T-cell (primary cell): ENCODE measurements at regions not wholly inside any gene's neighbourhood (a gene's known extent, or its start where the extent isn't known, plus 50 kb on each side); places are given as distances from the start of the nearest gene placed in this dataset.

ENCODE experiments used
- ATAC-seq, 4 experiments: fragments of 200-7000 bp in 3 of 4; fragments of 150-1000 bp in 1 of 4; cut with Tn5 transposase; replicated peaks in 1 of 4; 1 replicate in 3 of 4; 2 replicates in 1 of 4; pipeline ENCODE4 v1.10.0; 2021; ENCODE audit warnings: moderate library complexity in 3 of 4, mild to moderate bottlenecking in 2 of 4, moderate number of reproducible peaks in 1 of 4
- CTCF ChIA-PET, 2 donors: fragments of 300-600 bp; sonication (Branson Sonifier 250); formaldehyde crosslinking; loops; one replicate each; lab custom pipeline; 2022; ENCODE audit warnings: antibody characterized with exemption in 2 of 2; lab: Charles Lee
- POLR2A ChIA-PET, 2 donors: fragments of 300-600 bp; sonication (Branson Sonifier 250); formaldehyde crosslinking; loops; one replicate each; lab custom pipeline; 2022; ENCODE audit warnings: antibody characterized with exemption in 2 of 2; lab: Charles Lee
- DNase-seq, 35 experiments: peaks; one replicate each; pipeline versions ENCODE4 v3.0.0 to v3.0.0-alpha.2; 2013 to 2023
- H3K27ac ChIP-seq: one replicate; pipeline ENCODE4 v1.5.1; 2013; ENCODE audit warnings: low read length
- H3K27me3 ChIP-seq, 2 experiments: replicated peaks in 1 of 2; 1 replicate in 1 of 2; 2 replicates in 1 of 2; pipeline versions ENCODE4 v1.6.1 to v1.7.0; 2013; ENCODE audit warnings: low read length in 1 of 2, mixed read lengths in 1 of 2; ENCODE audit not compliant: control insufficient read depth in 2 of 2, insufficient read depth in 2 of 2; ENCODE audit errors: extremely low read depth in 1 of 2
- H3K36me3 ChIP-seq, 2 donors: 1 replicate in 1 of 2; 2 replicates in 1 of 2; pipeline versions ENCODE4 v1.6.1 to v1.7.0; 2013; ENCODE audit warnings: low read length in 1 of 2; ENCODE audit not compliant: control insufficient read depth in 2 of 2, insufficient read depth in 1 of 2; ENCODE audit errors: extremely low read depth in 1 of 2
- H3K4me1 ChIP-seq, 2 experiments: 1 replicate in 1 of 2; 2 replicates in 1 of 2; pipeline versions ENCODE4 v1.6.1 to v1.7.0; 2013; ENCODE audit warnings: low read length in 2 of 2, mixed read lengths in 1 of 2; ENCODE audit not compliant: insufficient read depth in 2 of 2, control insufficient read depth in 1 of 2; ENCODE audit errors: extremely low read depth in 1 of 2
- H3K4me3 ChIP-seq, 2 donors: 1 replicate in 1 of 2; 2 replicates in 1 of 2; pipeline versions ENCODE4 v1.5.1 to v1.7.0; 2013; ENCODE audit warnings: mild to moderate bottlenecking in 2 of 2, low read length in 1 of 2, moderate library complexity in 1 of 2; ENCODE audit not compliant: control insufficient read depth in 1 of 2; ENCODE audit errors: extremely low read depth in 1 of 2
- H3K9me3 ChIP-seq: 2 replicates; pipeline ENCODE4 v1.7.0; 2013
- H3K27ac Mint-ChIP-seq, 2 donors: one replicate each; pipeline ENCODE4 v1.8.0; 2020 to 2021; ENCODE audit warnings: mild to moderate bottlenecking in 2 of 2, mixed read lengths in 2 of 2
- H3K27me3 Mint-ChIP-seq, 2 donors: one replicate each; pipeline ENCODE4 v1.8.0; 2021 to 2022; ENCODE audit warnings: mixed read lengths in 2 of 2
- H3K36me3 Mint-ChIP-seq: one replicate; pipeline ENCODE4 v1.8.0; 2021; ENCODE audit warnings: mixed read lengths
- H3K4me1 Mint-ChIP-seq, 3 donors: one replicate each; pipeline ENCODE4 v1.8.0; 2020 to 2022; ENCODE audit warnings: mixed read lengths in 3 of 3, mild to moderate bottlenecking in 1 of 3
- H3K4me3 Mint-ChIP-seq, 3 donors: one replicate each; pipeline ENCODE4 v1.8.0; 2020 to 2022; ENCODE audit warnings: mild to moderate bottlenecking in 3 of 3, mixed read lengths in 3 of 3, moderate library complexity in 3 of 3
- H3K9me3 Mint-ChIP-seq, 3 donors: one replicate each; pipeline ENCODE4 v1.8.0; 2020 to 2022; ENCODE audit warnings: mixed read lengths in 3 of 3
- WGBS: methylation state at CpG from one replicate; pipeline ENCODE4 v1.1.5; 2013; ENCODE audit warnings: missing lambda C conversion rate; ENCODE audit not compliant: insufficient coverage; 5-methylcytosine and 5-hydroxymethylcytosine counted together

DNA sequence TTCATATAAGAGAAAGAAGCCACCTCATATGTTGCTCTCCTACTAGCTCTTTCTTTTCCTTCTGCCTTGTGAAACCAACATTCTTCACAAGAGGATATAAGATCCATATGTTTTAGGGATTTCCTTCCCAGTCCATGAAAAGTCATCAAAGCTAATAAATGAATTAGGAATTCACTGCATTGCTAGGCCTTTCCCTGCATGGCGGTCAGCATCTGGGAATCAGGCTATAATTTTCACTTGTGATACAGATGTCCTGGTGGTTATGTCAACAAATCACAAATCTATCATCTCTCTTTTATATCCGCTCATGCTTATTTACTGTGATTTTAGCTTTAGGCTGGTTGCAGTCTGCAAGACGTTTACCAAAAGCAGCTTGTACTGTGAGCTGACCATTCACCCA, 510.0 kb downstream of the NLGN4X start:
- POLR2A ChIA-PET = no interaction called here
- H3K4me1 Mint-ChIP-seq = no peaks in the 10 kb centered on the region
- no peak for ATAC-seq

DNA sequence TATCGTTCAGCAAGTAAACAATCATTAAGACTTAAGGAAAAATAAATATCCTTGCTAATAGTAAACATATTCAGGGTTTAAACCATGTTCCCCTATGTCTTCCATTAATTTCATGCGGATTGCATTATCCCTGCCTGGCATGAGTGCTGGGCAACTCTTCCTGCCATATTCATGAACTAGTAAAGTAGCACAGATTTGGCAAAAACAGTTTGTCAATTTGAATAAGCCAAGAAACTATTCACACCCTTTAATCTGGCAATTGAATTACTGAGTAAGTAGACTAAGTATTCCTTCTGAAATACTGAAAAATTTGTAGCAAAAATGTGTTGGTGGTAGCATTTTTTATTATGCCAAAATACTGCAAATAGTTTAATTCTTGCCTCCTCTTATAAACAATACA, 512.0 kb downstream of the NLGN4X start:
- WGBS = no CpG with 5 or more reads among the region's 2 CpGs
- ATAC-seq (no peak), DNase-seq (no peak)
- Mint-ChIP-seq H3K4me1 (no peaks in the 10 kb centered on the region), H3K27ac (no peak overlapping the region), H3K4me3 (no peak overlapping the region), H3K9me3 (peaks cover 2 to 27% (median 7%) of the 10 kb centered on the region in 3 donors), H3K27me3 (no peaks in the 10 kb centered on the region), H3K36me3 (no peaks in the 10 kb centered on the region)
- H3K9me3 ChIP-seq = no peaks in the 10 kb centered on the region
- no peak overlapping the region for H3K4me3 ChIP-seq
- ChIA-PET CTCF (no interaction called here), POLR2A (no interaction called here)
- no peak overlapping the region for H3K27ac ChIP-seq
- no peaks in the 10 kb centered on the region for H3K4me1 ChIP-seq
- H3K27me3 ChIP-seq = no peaks in the 10 kb centered on the region
- no peaks in the 10 kb centered on the region for H3K36me3 ChIP-seq

More for the DNA sequence above, 510.0 kb downstream of the NLGN4X start:
- no peaks in the 10 kb centered on the region for H3K27me3 Mint-ChIP-seq
- H3K4me3 ChIP-seq = no peak overlapping the region
- H3K9me3 ChIP-seq = no peaks in the 10 kb centered on the region
- H3K27me3 ChIP-seq = no peaks in the 10 kb centered on the region
- no peaks in the 10 kb centered on the region for H3K36me3 Mint-ChIP-seq
- no CpG with 5 or more reads among the region's 3 CpGs for WGBS
- DNase-seq = no peak
- no peak overlapping the region for H3K27ac Mint-ChIP-seq
- peaks cover 3 to 23% (median 5%) of the 10 kb centered on the region in 3 donors for H3K9me3 Mint-ChIP-seq
- CTCF ChIA-PET = no interaction called here
- no peak overlapping the region for H3K27ac ChIP-seq
- H3K36me3 ChIP-seq = no peaks in the 10 kb centered on the region
- no peak overlapping the region for H3K4me3 Mint-ChIP-seq
- no peaks in the 10 kb centered on the region for H3K4me1 ChIP-seq

DNA sequence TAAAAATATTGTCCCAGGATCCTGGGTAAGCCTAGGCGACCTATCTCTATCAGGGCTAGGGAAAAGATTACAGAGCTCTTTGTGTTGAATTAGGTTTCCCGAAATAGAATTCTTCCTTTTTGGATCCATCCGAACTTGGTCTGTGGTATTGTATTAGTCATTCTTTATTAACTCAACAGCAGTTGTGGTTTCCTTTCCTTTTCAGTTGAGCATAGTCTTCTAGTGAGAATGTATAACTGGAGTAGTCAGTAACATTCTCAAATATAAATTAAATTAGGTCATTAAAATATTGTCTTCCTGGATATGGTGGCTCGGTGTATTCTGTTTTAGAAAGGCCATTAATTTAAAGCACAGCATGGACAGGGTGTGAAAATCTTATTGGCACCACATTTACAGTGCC, 520.4 kb downstream of the NLGN4X start:
- CTCF ChIA-PET = no interaction called here
- Histone ChIP-seq H3K9me3 (no peaks in the 10 kb centered on the region), H3K4me1 (no peaks in the 10 kb centered on the region), H3K4me3 (no peak overlapping the region), H3K27me3 (no peaks in the 10 kb centered on the region), H3K36me3 (no peaks in the 10 kb centered on the region), H3K27ac (no peak overlapping the region)
- no peak for ATAC-seq
- Mint-ChIP-seq H3K4me1 (no peaks in the 10 kb centered on the region), H3K27me3 (no peaks in the 10 kb centered on the region), H3K4me3 (no peak overlapping the region), H3K36me3 (no peaks in the 10 kb centered on the region), H3K27ac (no peak overlapping the region), H3K9me3 (peaks cover 0 to 11% (median 4%) of the 10 kb centered on the region in 3 donors)
- WGBS = no CpG with 5 or more reads among the region's 4 CpGs
- no peak for DNase-seq
- POLR2A ChIA-PET = no interaction called here

DNA sequence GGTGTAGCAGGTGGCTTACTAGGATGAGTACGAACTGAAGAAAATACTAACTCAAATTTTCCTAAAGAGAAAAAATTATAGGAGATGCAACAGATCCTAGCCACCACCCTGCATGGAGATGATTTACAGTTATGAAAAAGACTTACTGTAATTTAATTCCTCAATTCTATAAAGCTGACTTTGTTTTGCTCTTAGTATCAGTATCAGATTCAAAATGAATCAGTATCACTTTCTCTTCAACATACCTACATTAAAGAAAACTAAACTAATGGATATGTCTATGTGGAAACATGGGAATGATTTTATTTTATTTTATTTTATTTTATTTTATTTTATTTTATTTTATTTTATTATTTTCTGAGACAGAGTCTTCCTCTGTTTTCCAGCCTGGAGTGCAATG, 525.8 kb downstream of the NLGN4X start:
- peaks cover 0 to 4% (median 4%) of the 10 kb centered on the region in 3 donors for H3K9me3 Mint-ChIP-seq
- no peak overlapping the region for H3K4me3 ChIP-seq
- H3K4me1 Mint-ChIP-seq = no peaks in the 10 kb centered on the region
- no peaks in the 10 kb centered on the region for H3K9me3 ChIP-seq
- DNase-seq = no peak
- H3K27ac ChIP-seq = no peak overlapping the region
- no peaks in the 10 kb centered on the region for H3K27me3 Mint-ChIP-seq
- no peak for ATAC-seq
- no peak overlapping the region for H3K4me3 Mint-ChIP-seq
- H3K36me3 ChIP-seq = no peaks in the 10 kb centered on the region
- no peak overlapping the region for H3K27ac Mint-ChIP-seq
- H3K4me1 ChIP-seq = no peaks in the 10 kb centered on the region
- H3K36me3 Mint-ChIP-seq = no peaks in the 10 kb centered on the region
- no CpG with 5 or more reads among the region's 1 CpG for WGBS
- ChIA-PET POLR2A (no interaction called here), CTCF (no interaction called here)
- H3K27me3 ChIP-seq = no peaks in the 10 kb centered on the region

DNA sequence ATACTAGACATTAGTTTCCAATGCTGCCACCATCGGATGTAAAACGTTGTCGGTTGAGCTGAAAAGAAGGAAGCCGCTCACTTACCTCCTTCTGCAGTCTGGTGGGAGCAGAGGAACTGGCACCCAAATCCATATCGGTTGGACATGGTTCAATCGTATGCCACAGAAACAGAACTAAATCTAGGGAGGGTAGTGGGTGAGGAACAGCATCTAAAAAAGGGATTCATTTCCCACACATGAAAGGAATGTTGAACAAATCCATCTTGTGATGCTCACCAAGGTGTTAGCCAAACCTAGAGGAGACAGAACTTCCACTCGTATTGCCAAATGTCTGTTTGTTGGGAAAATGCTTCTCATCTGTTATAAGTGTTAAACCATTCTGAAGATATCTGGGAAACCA, 532.7 kb downstream of the NLGN4X start:
- H3K9me3 ChIP-seq = no peaks in the 10 kb centered on the region
- ATAC-seq (no peak), DNase-seq (no peak)
- Mint-ChIP-seq H3K4me1 (no peaks in the 10 kb centered on the region), H3K9me3 (peaks cover 0 to 19% (median 2%) of the 10 kb centered on the region in 3 donors), H3K36me3 (no peaks in the 10 kb centered on the region), H3K4me3 (no peak overlapping the region), H3K27ac (no peak overlapping the region), H3K27me3 (no peaks in the 10 kb centered on the region)
- WGBS = no CpG with 5 or more reads among the region's 7 CpGs
- no peaks in the 10 kb centered on the region for H3K4me1 ChIP-seq
- H3K27ac ChIP-seq = no peak overlapping the region
- no peaks in the 10 kb centered on the region for H3K27me3 ChIP-seq
- ChIA-PET CTCF (no interaction called here), POLR2A (no interaction called here)
- no peak overlapping the region for H3K4me3 ChIP-seq
- H3K36me3 ChIP-seq = no peaks in the 10 kb centered on the region

DNA sequence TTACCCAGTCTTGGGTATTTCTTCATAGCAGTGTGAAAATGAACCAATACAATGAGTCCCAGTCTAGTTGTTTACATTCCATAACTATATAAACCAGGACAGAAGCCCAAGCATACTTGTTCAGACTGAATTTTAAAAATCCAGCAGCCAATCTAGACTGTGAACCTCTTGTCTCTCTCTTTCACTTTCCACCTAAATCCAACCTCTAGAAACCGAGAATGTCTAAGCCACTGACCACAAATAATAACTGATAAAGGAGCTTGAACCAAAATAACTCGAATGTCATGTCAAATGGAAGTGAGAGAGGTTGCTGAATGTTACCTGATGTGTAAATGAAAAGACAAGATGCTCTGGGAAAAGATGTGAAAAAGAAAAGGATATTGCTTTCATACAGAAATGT, 544.7 kb downstream of the NLGN4X start:
- no peak for DNase-seq
- H3K9me3 ChIP-seq = no peaks in the 10 kb centered on the region
- no peak for ATAC-seq
- H3K4me1 Mint-ChIP-seq = no peaks in the 10 kb centered on the region
- no peaks in the 10 kb centered on the region for H3K36me3 ChIP-seq
- no peaks in the 10 kb centered on the region for H3K27me3 ChIP-seq
- H3K27ac Mint-ChIP-seq = no peak overlapping the region
- no peak overlapping the region for H3K4me3 Mint-ChIP-seq
- H3K36me3 Mint-ChIP-seq = no peaks in the 10 kb centered on the region
- peaks cover 6 to 17% (median 7%) of the 10 kb centered on the region in 3 donors for H3K9me3 Mint-ChIP-seq
- ChIA-PET CTCF (no interaction called here), POLR2A (no interaction called here)
- no peaks in the 10 kb centered on the region for H3K4me1 ChIP-seq
- no peak overlapping the region for H3K27ac ChIP-seq
- H3K4me3 ChIP-seq = no peak overlapping the region
- no peaks in the 10 kb centered on the region for H3K27me3 Mint-ChIP-seq
- WGBS = no CpG with 5 or more reads among the region's 2 CpGs

DNA sequence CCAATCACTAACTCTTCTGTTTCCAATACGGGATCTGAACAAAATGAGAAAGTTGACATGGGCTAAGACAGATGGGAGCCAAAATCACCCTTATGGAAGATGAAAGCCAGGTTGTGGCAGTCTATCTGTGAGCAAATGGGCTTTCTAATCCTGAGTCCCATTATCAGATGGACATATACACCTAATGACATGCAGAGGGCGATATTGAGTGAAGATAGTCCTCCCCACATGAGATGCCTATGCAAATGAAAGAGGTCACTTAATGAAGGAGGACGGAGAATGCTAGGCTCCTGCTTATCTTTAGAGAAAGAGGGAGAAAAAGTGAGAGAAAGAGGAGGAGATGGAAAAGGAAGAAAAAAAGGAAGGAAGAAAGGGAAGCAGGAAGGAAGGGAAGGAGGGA, 547.5 kb downstream of the NLGN4X start:
- H3K9me3 Mint-ChIP-seq = peaks cover 3 to 17% (median 6%) of the 10 kb centered on the region in 3 donors
- Histone ChIP-seq H3K4me3 (no peak overlapping the region), H3K9me3 (no peaks in the 10 kb centered on the region), H3K27me3 (no peaks in the 10 kb centered on the region), H3K36me3 (no peaks in the 10 kb centered on the region), H3K4me1 (no peaks in the 10 kb centered on the region), H3K27ac (no peak overlapping the region)
- no CpG with 5 or more reads among the region's 3 CpGs for WGBS
- CTCF ChIA-PET = no interaction called here
- no peak overlapping the region for H3K4me3 Mint-ChIP-seq
- no peaks in the 10 kb centered on the region for H3K4me1 Mint-ChIP-seq
- ATAC-seq = no peak
- H3K27ac Mint-ChIP-seq = no peak overlapping the region
- POLR2A ChIA-PET = no interaction called here
- DNase-seq = no peak
- no peaks in the 10 kb centered on the region for H3K27me3 Mint-ChIP-seq
- H3K36me3 Mint-ChIP-seq = no peaks in the 10 kb centered on the region
